ENCODE measurements at regions not wholly inside any gene's neighbourhood (a gene's known extent, or its start where the extent isn't known, plus 50 kb on each side); places are given as distances from the start of the nearest gene placed in this dataset.
"Not testable (repeated sequence)": the region's sequence is repeated elsewhere in the genome, so short reads cannot be mapped to it uniquely, and the experiment has no call there.

DNA sequence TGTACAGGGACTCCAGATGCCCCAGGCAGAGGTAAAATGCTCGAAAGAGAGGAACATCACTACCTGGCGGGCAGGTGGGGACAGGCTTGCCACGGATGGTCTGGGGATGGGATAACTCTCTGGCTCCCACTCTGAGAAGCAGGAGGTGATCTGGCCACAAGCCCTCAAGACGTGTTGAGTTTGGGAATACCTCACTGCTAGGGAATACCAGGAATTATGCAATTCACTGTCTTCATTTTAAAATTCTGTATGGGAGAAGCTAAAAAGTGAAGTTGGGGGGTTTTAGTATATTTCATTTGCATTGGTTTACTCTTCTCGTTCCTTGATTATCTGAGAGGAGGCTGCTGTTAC, 510.4 kb downstream of the CCDC171 start:
- no peak overlapping the region for H3K4me3 ChIP-seq (replicated peaks; ENCODE audit: low read depth, low read length)
- DNase-seq (ENCODE audit: extremely low read depth, low read depth) = no peak
- TF ChIP-seq, protein P1, sequence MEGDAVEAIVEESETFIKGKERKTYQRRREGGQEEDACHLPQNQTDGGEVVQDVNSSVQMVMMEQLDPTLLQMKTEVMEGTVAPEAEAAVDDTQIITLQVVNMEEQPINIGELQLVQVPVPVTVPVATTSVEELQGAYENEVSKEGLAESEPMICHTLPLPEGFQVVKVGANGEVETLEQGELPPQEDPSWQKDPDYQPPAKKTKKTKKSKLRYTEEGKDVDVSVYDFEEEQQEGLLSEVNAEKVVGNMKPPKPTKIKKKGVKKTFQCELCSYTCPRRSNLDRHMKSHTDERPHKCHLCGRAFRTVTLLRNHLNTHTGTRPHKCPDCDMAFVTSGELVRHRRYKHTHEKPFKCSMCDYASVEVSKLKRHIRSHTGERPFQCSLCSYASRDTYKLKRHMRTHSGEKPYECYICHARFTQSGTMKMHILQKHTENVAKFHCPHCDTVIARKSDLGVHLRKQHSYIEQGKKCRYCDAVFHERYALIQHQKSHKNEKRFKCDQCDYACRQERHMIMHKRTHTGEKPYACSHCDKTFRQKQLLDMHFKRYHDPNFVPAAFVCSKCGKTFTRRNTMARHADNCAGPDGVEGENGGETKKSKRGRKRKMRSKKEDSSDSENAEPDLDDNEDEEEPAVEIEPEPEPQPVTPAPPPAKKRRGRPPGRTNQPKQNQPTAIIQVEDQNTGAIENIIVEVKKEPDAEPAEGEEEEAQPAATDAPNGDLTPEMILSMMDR (IDR thresholded peaks at IDR 0.05; ENCODE audit: low read depth, low read length, missing control alignments) = no peak

DNA sequence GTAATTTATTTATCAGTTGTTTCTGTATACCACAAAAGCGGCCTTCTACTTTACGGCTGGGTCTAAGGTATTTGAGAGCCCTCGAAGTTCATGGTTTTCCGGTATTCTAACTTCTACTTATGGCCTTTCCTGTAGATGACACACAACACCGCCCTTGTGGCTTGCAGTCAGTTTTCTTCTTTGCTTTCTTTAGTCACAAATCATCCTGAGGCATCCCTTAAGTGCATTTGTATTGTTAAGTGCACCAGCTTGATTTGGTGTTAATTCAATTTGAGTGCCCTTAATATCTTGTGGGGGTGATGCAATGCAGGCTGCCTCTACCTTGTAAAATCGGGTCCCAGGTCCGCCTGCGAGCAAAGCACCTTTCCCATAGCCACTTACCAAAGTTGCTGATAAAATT, 511.9 kb downstream of the CCDC171 start:
- DNase-seq (ENCODE audit: extremely low read depth, low read depth) = no peak
- no peak overlapping the region for H3K4me3 ChIP-seq (replicated peaks; ENCODE audit: low read depth, low read length)
- TF ChIP-seq, protein P1 (IDR thresholded peaks at IDR 0.05; ENCODE audit: low read depth, low read length, missing control alignments) = no peak

DNA sequence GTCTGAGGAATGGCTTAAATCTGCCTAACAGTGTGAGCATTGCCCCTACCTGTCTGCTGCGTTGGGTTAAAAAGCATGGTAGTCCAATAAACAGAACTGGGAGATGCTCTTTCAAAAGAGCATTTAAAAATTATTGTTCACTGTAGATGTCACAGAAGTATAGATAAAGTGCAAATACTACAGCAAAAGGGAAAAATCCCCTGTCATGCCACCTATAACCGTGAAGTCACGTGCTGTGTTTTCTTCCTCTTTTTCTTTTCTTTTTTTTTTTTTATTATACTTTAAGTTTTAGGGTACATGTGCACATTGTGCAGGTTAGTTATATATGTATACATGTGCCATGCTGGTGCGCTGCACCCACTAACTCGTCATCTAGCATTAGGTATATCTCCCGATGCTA, 513.4 kb downstream of the CCDC171 start:
- not testable (repeated sequence) for DNase-seq (ENCODE audit: extremely low read depth, low read depth); H3K4me3 ChIP-seq (replicated peaks; ENCODE audit: low read depth, low read length)

DNA sequence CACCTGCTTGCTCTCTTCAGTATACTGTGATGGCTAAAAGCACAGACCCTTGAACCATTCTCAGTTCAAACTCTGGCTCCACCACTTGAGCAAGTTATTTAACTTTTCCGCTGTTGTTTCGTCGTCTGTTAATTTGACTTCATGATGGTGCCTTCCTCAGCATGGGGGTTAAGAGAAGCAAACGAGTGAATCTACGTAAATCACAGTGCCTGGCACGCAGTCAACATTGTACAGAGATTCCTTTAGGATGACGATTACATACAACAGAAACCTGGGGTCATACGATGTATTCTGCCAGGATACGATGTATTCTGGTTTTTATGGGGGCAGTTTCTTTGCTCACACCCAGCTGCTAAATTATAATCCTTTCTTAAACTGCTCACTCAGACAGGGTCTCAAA, 515.6 kb downstream of the CCDC171 start:
- TF ChIP-seq, protein P1 (IDR thresholded peaks at IDR 0.05; ENCODE audit: low read depth, low read length, missing control alignments) = no peak
- H3K4me3 ChIP-seq (replicated peaks; ENCODE audit: low read depth, low read length) = no peak overlapping the region
- DNase-seq (ENCODE audit: extremely low read depth, low read depth) = no peak

DNA sequence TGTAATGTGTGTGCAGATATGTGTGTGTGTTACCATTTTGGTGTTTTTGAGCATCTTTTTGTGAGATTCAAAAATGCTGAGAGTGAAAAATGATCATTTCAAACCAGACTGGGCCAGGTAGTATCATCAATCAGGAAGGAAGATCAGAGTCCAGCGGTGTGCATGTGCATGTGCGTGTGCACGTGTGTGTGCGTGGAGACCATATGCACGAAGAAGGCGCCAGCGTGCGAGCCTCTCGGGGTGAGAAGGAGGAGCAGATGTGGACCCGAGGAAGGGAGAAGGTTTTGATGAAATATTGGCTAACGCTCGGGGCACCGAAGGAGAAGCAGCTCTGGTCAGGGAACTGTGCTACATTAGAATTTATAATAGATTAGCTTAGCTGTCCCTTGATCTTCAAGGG, 516.4 kb downstream of the CCDC171 start:
- no peak for DNase-seq (ENCODE audit: extremely low read depth, low read depth)
- H3K4me3 ChIP-seq (replicated peaks; ENCODE audit: low read depth, low read length) = no peak overlapping the region
- TF ChIP-seq, protein P1 (IDR thresholded peaks at IDR 0.05; ENCODE audit: low read depth, low read length, missing control alignments) = no peak

DNA sequence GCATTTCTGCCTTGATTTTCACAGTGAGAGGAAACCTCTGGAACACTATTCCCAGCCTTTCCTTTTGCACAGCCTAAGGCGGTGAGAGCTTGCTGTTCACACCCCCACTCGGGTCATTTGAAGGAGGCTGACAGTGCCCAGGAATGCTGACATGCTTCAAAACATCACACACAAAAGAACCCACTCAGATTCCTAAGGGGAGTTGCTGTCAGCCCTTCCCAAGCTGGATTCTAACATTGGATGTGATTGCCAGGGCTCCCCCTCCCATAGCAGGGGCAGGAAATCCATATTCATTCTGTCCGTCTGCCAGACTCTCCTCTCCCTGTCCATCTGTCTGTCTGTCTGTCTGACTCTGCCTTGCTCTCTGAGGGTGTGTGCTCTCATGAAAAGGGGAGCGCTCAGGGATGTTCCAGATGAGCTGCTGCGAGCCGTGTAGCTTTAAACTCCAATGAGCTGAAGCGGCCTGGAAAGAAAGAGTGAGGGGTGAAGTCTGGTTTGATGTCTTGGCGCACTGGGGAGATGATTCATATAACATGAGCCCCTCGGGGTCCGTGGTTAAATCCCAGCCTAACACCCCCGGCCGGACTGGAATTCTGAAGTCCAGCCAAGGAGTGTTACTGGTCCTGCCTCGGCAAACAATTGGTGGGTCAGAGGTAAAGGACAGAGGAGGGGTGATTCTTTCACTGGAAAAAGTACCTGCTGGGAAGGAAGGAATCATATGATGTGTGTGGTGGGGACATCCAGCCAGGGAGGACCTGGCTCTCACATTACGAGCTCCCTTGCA, 517.0 kb downstream of the CCDC171 start:
- DNase-seq (ENCODE audit: extremely low read depth, low read depth) = no peak
- no peak overlapping the region for H3K4me3 ChIP-seq (replicated peaks; ENCODE audit: low read depth, low read length)
- TF ChIP-seq, protein P1 (IDR thresholded peaks at IDR 0.05; ENCODE audit: low read depth, low read length, missing control alignments) = no peak

DNA sequence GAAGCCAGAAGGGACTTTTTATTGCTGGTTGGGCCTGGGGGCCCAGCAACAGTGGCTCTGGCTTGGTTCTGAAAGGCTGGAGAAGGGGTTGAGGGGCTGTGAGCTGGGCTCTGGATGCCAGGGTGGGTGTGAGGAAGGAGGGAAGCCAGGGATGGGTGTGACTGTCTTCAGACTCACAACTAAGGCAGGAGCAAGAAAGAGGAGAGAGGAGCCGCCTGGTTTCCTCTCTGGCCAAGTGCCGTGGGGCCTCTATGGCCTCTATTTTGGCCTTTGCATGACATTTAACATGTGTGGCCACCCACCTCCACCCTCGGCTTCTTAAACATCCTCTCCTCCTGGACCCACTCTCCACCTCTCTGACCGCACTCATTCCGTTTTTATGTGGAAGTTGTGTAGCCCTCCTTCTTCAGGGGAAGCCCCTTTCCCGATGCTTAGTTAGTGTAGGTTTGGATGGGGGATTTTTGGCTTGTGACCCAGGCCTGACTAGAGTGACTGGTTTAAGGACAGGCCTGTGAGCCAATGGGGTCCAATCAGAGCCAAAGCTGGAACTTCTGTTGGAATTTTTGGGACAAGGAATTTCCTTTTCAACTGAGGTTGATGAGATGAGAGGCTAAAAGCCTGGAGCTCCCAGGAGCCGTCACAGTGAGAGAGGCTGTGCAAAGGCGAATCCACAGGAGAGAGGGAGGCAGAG, 517.8 kb downstream of the CCDC171 start:
- no peak for DNase-seq (ENCODE audit: extremely low read depth, low read depth)
- TF ChIP-seq, protein P1 (IDR thresholded peaks at IDR 0.05; ENCODE audit: low read depth, low read length, missing control alignments) = no peak
- H3K4me3 ChIP-seq (replicated peaks; ENCODE audit: low read depth, low read length) = no peak overlapping the region
